ENCODE measurements at regions not wholly inside any gene's neighbourhood (a gene's known extent, or its start where the extent isn't known, plus 50 kb on each side); places are given as distances from the start of the nearest gene placed in this dataset.

- no peak for DNase-seq (ENCODE audit: low read depth, low spot score)
Observed at GRCh38 chr14:66405158-66405557, 81.0 kb upstream of the CCDC196 start.

DNA sequence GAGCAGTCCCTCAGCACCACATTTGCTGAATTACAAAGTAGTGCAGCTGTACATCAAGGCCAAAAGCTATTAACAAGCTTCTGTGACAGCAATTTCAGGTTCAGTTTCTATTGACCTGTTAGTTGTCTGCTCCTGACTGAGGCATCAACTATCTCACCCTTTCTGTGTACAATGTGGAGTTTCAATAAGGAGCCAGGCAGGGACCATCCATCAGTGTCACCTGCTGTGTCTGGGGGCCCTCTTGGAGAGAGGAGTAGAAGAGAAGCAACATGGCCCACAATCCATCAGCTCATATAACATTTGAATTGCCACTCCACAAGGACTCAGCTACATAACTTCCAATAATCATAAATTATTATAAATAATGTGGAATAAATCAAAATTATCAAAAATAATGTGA is 72.3 kb upstream of the CCDC196 start:
- DNase-seq (ENCODE audit: low read depth, low spot score): no peak

DNA sequence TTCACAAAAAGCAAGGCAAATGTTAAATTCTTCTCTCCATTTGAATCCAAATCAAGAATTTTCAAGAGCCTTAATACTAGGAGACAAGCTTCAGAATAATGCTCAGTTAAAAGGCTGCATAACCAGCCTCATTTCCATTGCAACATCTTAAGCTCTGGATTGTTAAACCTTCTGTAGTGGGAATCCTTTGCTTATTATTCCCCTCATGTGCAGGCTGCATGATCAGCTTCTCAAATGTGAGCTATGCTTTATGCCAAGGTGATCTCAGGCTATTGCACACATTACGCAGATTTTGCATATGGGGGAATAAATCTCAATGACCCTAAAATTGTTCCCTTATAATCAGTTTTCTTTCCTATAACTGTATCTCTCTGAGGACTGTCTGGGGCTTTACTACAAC is 71.7 kb upstream of the CCDC196 start:
- DNase-seq (ENCODE audit: low read depth, low spot score): no peak

DNA sequence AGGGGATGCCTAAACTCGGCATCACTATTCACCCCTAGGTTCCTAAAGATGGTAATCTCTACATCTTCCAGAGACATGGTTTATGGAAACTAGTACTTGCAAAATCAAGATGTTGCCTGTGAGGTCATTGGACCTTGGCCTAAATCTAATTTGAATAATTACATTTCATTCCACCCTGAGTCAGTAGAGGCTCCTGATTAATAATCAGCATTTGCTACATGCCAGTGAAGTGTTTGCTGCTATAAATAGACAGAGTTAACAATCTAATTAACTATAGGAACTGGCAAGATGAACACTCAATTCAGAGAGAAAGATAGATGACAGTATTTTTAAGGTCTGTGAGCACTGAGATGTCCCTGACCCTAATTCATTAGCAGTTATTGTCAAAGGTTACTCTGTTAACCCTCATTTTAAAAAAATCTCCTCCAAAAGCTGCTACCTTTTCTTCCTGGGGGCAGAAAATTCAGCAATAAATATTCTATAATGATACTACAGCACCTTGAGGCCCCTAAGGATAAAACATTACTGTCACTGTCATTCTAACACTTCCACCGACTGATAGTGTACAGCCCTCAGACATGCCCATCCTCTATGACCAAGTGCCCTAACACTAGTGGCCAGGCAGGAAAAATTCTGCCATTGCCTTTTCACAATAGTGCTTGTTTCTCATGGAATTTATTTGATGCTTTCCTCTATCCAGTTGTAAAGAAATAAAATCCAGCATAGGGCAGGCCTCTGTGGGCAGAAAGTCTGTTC is 65.7 kb upstream of the CCDC196 start:
- DNase-seq (ENCODE audit: low read depth, low spot score): no peak

GRCh38 chr14:66421990-66422946 is 63.9 kb upstream of the CCDC196 start:
- no peak for DNase-seq (ENCODE audit: low read depth, low spot score)

- no peak for DNase-seq (ENCODE audit: low read depth, low spot score)
Observed at GRCh38 chr14:66425402-66425801, 60.8 kb upstream of the CCDC196 start.

DNA sequence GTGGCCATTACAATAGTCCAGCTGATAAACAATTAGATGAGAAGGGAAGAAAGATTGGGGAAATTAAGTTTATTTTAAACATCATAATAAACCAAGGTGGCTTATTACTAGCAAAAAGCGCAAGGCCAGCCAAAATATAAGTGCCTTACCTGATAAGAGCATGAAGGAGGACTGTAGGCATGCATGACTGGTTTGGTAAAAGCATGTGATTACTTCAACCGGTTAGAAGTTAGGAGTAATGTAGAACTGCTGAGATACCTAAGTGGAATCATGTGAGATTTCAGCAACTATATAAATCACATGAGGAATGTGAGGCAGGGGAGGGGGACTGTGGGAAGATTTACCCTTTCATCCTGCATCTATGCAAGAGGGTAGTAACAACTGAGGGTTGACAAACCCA is 59.7 kb upstream of the CCDC196 start:
- DNase-seq (ENCODE audit: low read depth, low spot score): no peak

- DNase-seq (ENCODE audit: low read depth, low spot score): no peak
Observed at GRCh38 chr14:66432334-66432733, 53.8 kb upstream of the CCDC196 start.

GRCh38 chr14:66434464-66434863 is 51.7 kb upstream of the CCDC196 start:
- no peak for DNase-seq (ENCODE audit: low read depth, low spot score)

- DNase-seq (ENCODE audit: low read depth, low spot score): no peak
Observed at GRCh38 chr14:66435683-66436082, 50.5 kb upstream of the CCDC196 start.

Data from brain pericyte (primary cell).